Upper lobe of left lung (tissue), 4 donors: ENCODE measurements at regions not wholly inside any gene's neighbourhood (a gene's known extent, or its start where the extent isn't known, plus 50 kb on each side); places are given as distances from the start of the nearest gene placed in this dataset.

ENCODE experiments used
- EP300 ChIP-seq, 4 donors: sonication (generic); formaldehyde crosslinking; IDR thresholded peaks; one replicate each; pipeline ENCODE4 v1.5.1; 2017; ENCODE audit warnings: antibody characterized with exemption in 4 of 4, control low read depth in 2 of 4
- POLR2A ChIP-seq, 4 donors: fragments of 450-650 bp; IDR thresholded peaks; one replicate each; pipeline ENCODE4 v1.5.1; 2016 to 2017; ENCODE audit warnings: antibody characterized with exemption in 4 of 4, mild to moderate bottlenecking in 2 of 4
- POLR2AphosphoS5 ChIP-seq, 2 donors: sonication (generic); formaldehyde crosslinking; IDR thresholded peaks; one replicate each; pipeline ENCODE4 v1.5.1; 2017; ENCODE audit warnings: antibody characterized with exemption in 2 of 2
- TF ChIP-seq, protein P1 (sequence below), 6 experiments: fragments of 450-650 bp in 4 of 6; fragments of 200-600 bp in 2 of 6; sonication (generic) in 2 of 6; IDR thresholded peaks; one replicate each; pipeline ENCODE4 v1.5.1; 2016 to 2019; ENCODE audit warnings: antibody characterized with exemption in 6 of 6

GRCh38 chr15:62249501-62249900 is 84.4 kb upstream of the C2CD4B start:
- TF ChIP-seq POLR2A (IDR thresholded peaks at IDR 0.05) = no peak
- TF ChIP-seq, protein P1, sequence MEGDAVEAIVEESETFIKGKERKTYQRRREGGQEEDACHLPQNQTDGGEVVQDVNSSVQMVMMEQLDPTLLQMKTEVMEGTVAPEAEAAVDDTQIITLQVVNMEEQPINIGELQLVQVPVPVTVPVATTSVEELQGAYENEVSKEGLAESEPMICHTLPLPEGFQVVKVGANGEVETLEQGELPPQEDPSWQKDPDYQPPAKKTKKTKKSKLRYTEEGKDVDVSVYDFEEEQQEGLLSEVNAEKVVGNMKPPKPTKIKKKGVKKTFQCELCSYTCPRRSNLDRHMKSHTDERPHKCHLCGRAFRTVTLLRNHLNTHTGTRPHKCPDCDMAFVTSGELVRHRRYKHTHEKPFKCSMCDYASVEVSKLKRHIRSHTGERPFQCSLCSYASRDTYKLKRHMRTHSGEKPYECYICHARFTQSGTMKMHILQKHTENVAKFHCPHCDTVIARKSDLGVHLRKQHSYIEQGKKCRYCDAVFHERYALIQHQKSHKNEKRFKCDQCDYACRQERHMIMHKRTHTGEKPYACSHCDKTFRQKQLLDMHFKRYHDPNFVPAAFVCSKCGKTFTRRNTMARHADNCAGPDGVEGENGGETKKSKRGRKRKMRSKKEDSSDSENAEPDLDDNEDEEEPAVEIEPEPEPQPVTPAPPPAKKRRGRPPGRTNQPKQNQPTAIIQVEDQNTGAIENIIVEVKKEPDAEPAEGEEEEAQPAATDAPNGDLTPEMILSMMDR (IDR thresholded peaks at IDR 0.05) = no peak
- no peak for TF ChIP-seq POLR2AphosphoS5 (IDR thresholded peaks at IDR 0.05)
- TF ChIP-seq EP300 (IDR thresholded peaks at IDR 0.05) = no peak
